Ascending aorta (tissue), 2 donors: ENCODE measurements at regions not wholly inside any gene's neighbourhood (a gene's known extent, or its start where the extent isn't known, plus 50 kb on each side); places are given as distances from the start of the nearest gene placed in this dataset.

Experiments
- DNase-seq, 2 donors: peaks; one replicate each; pipeline ENCODE4 v3.0.0-alpha.2; 2019; ENCODE audit warnings: low spot score in 2 of 2
- H3K27ac ChIP-seq, 2 donors: fragments of 200-600 bp; sonication (generic); one replicate each; pipeline ENCODE4 v1.5.1; 2016 to 2017; ENCODE audit warnings: mild to moderate bottlenecking in 1 of 2
- H3K27me3 ChIP-seq: fragments of 200-600 bp; sonication (generic); one replicate; pipeline ENCODE4 v1.5.1; 2017
- H3K36me3 ChIP-seq, 2 donors: fragments of 200-600 bp; sonication (generic); one replicate each; pipeline ENCODE4 v1.5.1; 2016
- H3K4me1 ChIP-seq, 2 donors: fragments of 200-600 bp; sonication (generic); one replicate each; pipeline ENCODE4 v1.5.1; 2016 to 2017; ENCODE audit warnings: mild to moderate bottlenecking in 1 of 2
- H3K4me3 ChIP-seq, 2 donors: fragments of 200-600 bp; sonication (generic); one replicate each; pipeline ENCODE4 v1.5.1; 2016 to 2017; ENCODE audit warnings: mild to moderate bottlenecking in 1 of 2
- H3K9me3 ChIP-seq, 2 donors: fragments of 200-600 bp; sonication (generic); one replicate each; pipeline ENCODE4 v1.5.1; 2016
- CTCF ChIP-seq, 3 experiments: fragments of 200-600 bp in 2 of 3; fragments of 450-650 bp in 1 of 3; sonication (generic) in 2 of 3; IDR thresholded peaks; one replicate each; pipeline ENCODE4 v1.5.1; 2016 to 2019; ENCODE audit warnings: antibody characterized with exemption in 3 of 3, mild to moderate bottlenecking in 1 of 3, moderate library complexity in 1 of 3
- intact Hi-C: fragments of 100-400 bp; cut with DNase I; formaldehyde crosslinking; loops from one replicate; pipeline ENCODE4 v1.15.1; 2023

DNA sequence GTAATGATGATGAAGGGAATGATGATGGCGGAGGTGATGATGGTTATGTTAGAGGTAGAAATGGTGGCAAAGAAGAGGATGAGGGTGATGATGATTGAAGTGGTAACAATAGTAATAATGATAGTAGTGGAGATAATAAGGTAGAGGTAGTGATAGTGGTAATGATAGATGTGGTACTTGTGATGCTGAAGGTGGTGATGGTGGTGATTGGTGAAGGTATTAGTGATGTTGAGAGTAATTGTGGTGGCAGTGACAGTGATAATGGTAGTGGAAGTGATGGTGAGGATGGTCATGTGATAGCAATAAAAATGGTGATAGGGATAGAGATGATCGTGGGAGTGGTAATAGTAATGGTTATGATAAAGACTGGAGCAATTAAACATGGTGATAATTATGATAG lies 108.8 kb downstream of the EFNB1 start:
- no peak overlapping the region for H3K4me3 ChIP-seq
- H3K36me3 ChIP-seq, result no peaks in the 10 kb centered on the region
- TF ChIP-seq CTCF (IDR thresholded peaks at IDR 0.05), result no peak
- H3K27me3 ChIP-seq, result peaks cover 3% of the 10 kb centered on the region
- H3K27ac ChIP-seq, result no peak overlapping the region
- intact Hi-C loops, result loop anchor here (5.0 kb wide), 1 partner anchor 50 kb away; no protein-coding TSS in a partner anchor
- no peak for DNase-seq
- peaks cover 0 to 2% of the 10 kb centered on the region in 2 donors for H3K4me1 ChIP-seq
- H3K9me3 ChIP-seq, result no peaks in the 10 kb centered on the region

GRCh38 chrX:68936608-68937007 lies 107.8 kb downstream of the EFNB1 start:
- peaks cover 0 to 2% of the 10 kb centered on the region in 2 donors for H3K4me1 ChIP-seq
- no peak overlapping the region for H3K4me3 ChIP-seq
- no peak overlapping the region for H3K27ac ChIP-seq
- peak in 1 of 2 donors; percentile 67 for DNase-seq
- H3K36me3 ChIP-seq, result no peaks in the 10 kb centered on the region
- no peak for TF ChIP-seq CTCF (IDR thresholded peaks at IDR 0.05)
- no peaks in the 10 kb centered on the region for H3K9me3 ChIP-seq
- intact Hi-C loops, result loop anchor here (5.0 kb wide), 1 partner anchor 51 kb away; no protein-coding TSS in a partner anchor
- H3K27me3 ChIP-seq, result peaks cover 3% of the 10 kb centered on the region

DNA sequence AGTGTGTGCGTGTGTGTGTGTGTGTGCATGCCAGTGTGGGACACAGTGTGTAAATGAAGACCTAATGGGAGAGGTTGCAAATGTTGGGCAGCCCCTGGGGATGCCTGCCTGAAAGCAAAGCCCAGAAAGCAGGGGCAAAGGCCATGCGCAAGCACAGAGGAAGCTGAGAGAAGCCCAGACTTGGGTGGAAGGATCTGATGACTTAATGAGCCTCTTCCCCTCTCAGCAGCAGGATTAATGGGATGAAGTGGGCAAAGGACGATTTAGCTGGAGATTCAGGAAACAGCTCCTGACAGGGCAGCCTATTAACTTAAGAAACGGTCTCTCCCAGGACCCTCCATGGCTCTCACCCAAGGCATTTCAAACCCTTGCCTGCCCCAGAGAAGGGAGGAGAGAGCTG lies 107.3 kb downstream of the EFNB1 start:
- intact Hi-C loops, result loop anchor here (5.0 kb wide), 1 partner anchor 51 kb away; no protein-coding TSS in a partner anchor
- H3K36me3 ChIP-seq, result no peaks in the 10 kb centered on the region
- peaks cover 3% of the 10 kb centered on the region for H3K27me3 ChIP-seq
- DNase-seq, result peak in 1 of 2 donors; percentile 16
- H3K4me3 ChIP-seq, result no peak overlapping the region
- H3K4me1 ChIP-seq, result peaks cover 0 to 2% of the 10 kb centered on the region in 2 donors
- H3K27ac ChIP-seq, result no peak overlapping the region
- H3K9me3 ChIP-seq, result no peaks in the 10 kb centered on the region
- no peak for TF ChIP-seq CTCF (IDR thresholded peaks at IDR 0.05)

GRCh38 chrX:68935362-68935761 lies 106.5 kb downstream of the EFNB1 start:
- no peak overlapping the region for H3K27ac ChIP-seq
- H3K27me3 ChIP-seq, result peaks cover 3% of the 10 kb centered on the region
- intact Hi-C loops, result loop anchor here (5.0 kb wide), 1 partner anchor 52 kb away; no protein-coding TSS in a partner anchor

GRCh38 chrX:68934922-68935321 lies 106.1 kb downstream of the EFNB1 start:
- Histone ChIP-seq H3K27me3 (peaks cover under 1% of the 10 kb centered on the region), H3K4me3 (no peak overlapping the region), H3K36me3 (no peaks in the 10 kb centered on the region), H3K27ac (no peak overlapping the region), H3K9me3 (no peaks in the 10 kb centered on the region), H3K4me1 (peaks cover 0 to 2% of the 10 kb centered on the region in 2 donors)
- TF ChIP-seq CTCF (IDR thresholded peaks at IDR 0.05), result no peak
- peak in 1 of 2 donors; percentile 57 for DNase-seq
- intact Hi-C loops, result loop anchor here (5.0 kb wide), 1 partner anchor 52 kb away; no protein-coding TSS in a partner anchor

More at GRCh38 chrX:68935362-68935761, 106.5 kb downstream of the EFNB1 start:
- peak in 1 of 2 donors; percentile 39 for DNase-seq
- TF ChIP-seq CTCF (IDR thresholded peaks at IDR 0.05), result no peak
- H3K36me3 ChIP-seq, result no peaks in the 10 kb centered on the region
- peaks cover 0 to 2% of the 10 kb centered on the region in 2 donors for H3K4me1 ChIP-seq
- no peak overlapping the region for H3K4me3 ChIP-seq
- no peaks in the 10 kb centered on the region for H3K9me3 ChIP-seq
